GM21360 (cell line): ENCODE measurements at regions not wholly inside any gene's neighbourhood (a gene's known extent, or its start where the extent isn't known, plus 50 kb on each side); places are given as distances from the start of the nearest gene placed in this dataset.

Experiments used
- ATAC-seq: cut with Tn5 transposase; IDR thresholded peaks from one replicate; pipeline ENCODE4 v1.9.1; 2021; ENCODE audit warnings: mild to moderate bottlenecking, moderate library complexity; ENCODE audit not compliant: unreplicated experiment

DNA sequence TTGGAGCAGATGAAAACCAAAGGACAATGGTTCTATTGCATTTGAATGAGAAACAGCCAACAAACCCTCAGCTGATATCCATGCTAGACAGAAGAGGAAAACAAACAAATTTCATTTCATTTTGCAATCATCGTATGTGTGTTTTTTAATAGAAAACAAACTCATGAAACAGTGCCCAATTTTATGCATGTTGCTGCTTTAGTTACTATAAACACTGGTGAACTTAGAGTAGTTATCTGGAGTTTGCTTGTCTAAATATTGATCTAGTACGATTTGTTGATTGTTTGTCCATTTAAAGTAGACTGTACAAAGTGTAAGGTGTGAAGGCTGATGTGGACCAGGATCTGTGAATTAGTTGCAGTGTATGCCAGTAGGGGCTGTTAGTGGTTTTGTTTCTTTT is 166.6 kb downstream of the KITLG start:
- ATAC-seq: no peak

GRCh38 chr12:88416155-88416554 is 164.1 kb downstream of the KITLG start:
- ATAC-seq: no peak

DNA sequence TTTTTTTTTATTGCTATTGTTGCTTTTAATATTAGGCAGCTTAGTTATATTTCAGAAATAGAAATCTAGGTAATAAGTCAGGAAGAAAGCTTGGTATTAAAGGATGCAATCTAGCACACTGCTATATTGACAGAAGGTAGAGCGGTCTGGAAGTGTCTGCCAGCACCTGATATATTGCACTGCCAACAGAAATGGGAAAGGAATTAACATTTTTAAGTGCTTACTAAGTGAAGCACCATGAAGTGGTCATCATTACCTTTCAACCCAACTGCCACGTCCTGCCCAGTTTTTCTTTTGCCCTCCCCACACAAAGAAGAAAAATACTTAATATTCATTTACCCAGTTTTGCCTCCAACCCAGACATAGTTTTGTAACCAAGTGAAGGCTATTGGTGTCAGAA is 163.5 kb downstream of the KITLG start:
- ATAC-seq: no peak

GRCh38 chr12:88417531-88417930 is 162.7 kb downstream of the KITLG start:
- no peak for ATAC-seq

GRCh38 chr12:88418856-88419497 is 161.3 kb downstream of the KITLG start:
- ATAC-seq: no peak

DNA sequence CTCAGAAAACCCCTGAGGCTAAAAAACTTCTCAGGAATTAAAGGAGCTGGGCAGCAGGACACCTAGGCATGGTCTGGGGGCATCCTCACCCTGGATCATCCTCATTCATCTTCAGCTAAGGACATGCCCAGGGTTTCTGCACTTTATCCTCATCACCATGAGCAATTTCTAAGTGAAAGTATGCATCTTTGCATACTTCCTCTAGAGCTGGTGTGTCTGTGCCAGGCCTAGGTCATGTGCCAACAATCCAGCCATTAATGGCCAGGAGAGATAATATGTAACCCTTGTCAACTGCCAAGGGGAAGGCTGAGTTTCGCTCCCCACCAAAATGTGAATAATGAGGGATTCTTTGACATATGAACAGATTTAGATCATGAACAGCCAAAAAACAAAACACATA is 160.5 kb downstream of the KITLG start:
- no peak for ATAC-seq

GRCh38 chr12:88420457-88420856 is 159.8 kb downstream of the KITLG start:
- no peak for ATAC-seq

DNA sequence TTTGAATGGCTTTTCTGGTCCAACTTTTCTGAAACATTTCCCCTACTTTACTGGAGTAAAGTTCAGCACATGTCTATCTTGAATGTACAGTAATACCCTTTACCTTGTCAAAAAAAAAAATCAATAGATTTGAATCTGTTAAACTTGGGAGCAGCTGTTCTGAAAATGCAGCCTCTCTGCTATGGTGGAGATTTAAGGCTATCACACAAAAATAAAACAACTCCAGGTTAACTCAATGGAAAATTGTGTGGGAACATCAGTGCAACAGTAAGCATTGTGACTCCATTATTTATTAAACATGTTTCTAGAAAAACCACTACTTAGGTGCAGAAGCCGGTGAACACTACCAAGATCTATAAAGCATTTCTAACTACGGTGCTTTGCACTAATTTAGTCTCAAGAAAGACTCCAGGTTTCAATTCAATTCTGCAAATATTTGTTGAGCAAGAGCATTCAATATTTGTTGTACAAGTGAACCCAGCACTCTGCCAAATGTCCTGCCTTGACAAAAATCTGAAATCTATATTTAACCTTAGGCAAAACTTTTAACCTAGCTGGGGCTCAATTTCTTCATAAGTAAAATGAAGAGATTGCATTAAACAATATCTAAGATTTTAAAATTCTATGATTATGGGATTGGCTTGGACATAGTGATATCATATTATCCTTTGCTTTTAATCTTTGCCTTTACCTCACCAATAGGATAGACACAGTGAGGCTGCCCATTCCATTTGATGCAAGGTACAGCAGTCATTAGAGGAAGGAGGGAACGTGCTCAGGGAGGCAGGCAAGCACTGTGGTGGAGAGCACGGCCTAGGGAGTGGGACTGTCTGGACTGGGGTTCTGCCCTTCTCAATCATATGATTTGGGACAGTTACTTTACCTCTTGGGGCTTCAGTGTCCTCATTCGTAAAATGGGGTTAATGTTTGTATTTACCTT is 155.2 kb downstream of the KITLG start:
- no peak for ATAC-seq

- no peak for ATAC-seq
Observed at GRCh38 chr12:88428350-88428749, 151.9 kb downstream of the KITLG start.

DNA sequence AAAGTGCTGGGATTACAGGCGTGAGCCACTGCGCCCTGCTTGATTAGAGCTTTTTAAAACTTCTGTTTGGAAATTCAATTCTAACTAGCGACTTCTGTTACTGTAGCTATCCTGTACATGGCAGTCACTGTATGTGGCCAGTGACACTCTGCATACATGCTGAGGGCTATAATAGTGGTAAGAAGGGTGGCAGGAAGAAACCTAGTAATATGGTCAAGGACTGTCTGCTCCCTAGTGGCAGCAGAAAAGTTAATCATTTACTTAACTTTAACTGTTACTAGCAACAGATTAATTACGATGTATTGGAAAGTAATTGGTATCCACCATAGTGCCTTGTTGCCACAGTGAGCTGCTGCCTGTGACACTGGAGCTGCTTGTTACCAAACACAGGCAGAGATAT is 149.0 kb downstream of the KITLG start:
- ATAC-seq: no peak

DNA sequence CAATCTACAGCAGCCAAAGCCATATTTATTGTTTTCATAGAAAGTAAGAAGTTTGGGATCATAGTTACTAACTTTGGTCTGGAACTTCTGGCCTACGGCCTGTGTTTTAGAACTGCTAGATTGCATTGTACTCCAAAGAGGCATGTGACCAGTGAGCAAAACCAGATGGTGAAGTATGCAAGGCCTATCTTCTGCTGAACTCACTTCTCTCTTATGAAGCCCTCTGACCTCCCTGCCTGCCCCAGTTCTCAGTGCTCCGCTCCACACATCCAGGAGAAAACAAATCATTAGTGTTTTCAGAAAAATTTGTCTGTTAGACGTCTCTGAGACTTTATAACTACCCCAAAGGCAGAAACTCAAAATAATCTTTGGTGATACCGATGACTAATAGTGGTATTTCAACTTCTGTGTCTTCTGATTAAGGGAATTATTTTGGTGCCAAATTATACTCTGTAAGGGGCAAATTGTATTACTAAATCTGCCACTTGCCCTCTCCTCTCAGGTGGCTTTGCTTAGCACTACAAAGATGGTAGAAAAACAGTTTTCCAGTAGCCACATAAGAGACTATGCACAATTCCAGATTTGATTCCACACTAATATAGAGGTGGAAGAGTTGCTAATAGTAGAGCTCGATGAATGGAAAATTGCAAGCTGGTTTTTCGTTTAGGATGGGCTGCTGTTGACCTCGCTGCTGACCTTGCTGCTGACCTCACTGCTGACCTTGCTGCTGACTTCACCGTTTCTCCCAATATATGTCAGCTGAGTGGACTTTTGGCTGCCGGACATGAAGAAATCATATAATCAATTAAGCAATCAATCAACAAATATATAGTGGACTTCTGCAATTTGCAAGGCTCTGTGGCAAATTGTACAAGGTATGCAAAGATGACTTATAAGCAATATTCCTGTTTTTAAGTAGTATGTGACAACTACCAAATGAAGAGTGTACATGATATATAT is 147.5 kb downstream of the KITLG start:
- ATAC-seq: no peak

DNA sequence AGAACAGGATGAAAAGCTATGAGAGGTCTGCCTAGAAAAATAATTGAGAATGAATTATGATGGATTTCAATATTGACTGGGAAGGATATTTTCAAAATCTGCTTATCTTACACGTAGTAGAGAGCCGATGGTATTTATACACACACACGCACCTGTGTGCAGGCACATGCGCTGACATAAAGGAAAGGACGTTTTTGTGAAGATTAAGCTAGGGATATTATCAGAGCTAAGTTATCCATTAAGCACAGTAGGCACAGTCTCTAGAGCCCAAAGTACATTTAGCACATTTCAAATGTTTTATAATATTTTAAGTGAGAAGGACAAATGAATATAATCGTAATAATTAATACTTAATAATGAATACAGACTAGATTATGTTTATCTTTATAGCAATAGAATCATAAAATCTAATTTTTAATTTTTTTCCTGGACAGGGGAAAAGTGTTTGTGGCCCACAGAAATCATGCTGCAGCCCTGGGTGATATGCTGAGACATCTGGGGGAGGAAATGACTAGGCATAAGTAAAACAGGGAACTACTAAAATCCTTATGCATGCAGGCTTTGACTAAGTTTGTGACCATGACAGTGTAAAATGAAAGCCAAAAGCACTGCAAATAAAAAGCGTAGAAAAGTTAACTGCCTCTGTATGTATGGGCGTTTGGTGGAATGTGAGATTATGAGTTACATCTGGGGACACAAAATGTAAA is 146.1 kb downstream of the KITLG start:
- ATAC-seq: peak; percentile 86

- no peak for ATAC-seq
Observed at GRCh38 chr12:88435334-88436076, 144.8 kb downstream of the KITLG start.

DNA sequence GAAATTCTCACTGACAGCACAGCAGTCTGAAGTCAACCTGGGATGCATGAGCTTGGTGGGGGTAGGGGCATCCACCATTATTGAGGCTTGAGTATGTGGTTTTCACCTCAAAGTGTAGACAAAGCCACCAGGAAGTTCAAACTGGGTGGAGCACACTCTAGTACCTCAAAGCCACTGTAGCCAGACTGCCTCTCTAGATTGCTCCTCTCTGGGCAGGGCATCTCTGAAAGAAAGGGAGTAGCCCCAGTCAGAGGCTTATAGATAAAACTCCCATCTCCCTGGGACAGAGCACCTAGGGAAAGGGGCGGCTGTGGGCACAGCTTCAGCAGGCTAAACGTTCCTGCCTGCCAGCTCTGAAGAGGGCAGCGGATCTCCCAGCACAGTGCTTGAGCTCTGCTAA is 143.0 kb downstream of the KITLG start:
- no peak for ATAC-seq
